ENCODE measurements at regions not wholly inside any gene's neighbourhood (a gene's known extent, or its start where the extent isn't known, plus 50 kb on each side); places are given as distances from the start of the nearest gene placed in this dataset.

GRCh38 chr13:38415233-38415632, 65.6 kb downstream of the UFM1 start:
- ATAC-seq (no peak), DNase-seq (ENCODE audit: low spot score) (no peak)
- Mint-ChIP-seq H3K27me3 (ENCODE audit: low read depth) (no peaks in the 10 kb centered on the region), H3K9me3 (peaks cover 7% of the 10 kb centered on the region), H3K4me1 (no peaks in the 10 kb centered on the region), H3K27ac (no peak overlapping the region), H3K4me3 (no peak overlapping the region), H3K36me3 (peaks cover 6% of the 10 kb centered on the region; the same call in 1 of the 2 replicates)
- ChIA-PET CTCF (no interaction called here), POLR2A (no interaction called here)
- TF ChIP-seq ZNF121 (CRISPR knock-in tag; IDR thresholded peaks at IDR 0.05) = no peak
- TF ChIP-seq SP1 (CRISPR knock-in tag; conservative IDR thresholded peaks at IDR 0.05) = no peak
- no peak for TF ChIP-seq ETV6 (CRISPR knock-in tag; IDR thresholded peaks at IDR 0.05)
- no peak for TF ChIP-seq NR3C1 (CRISPR knock-in tag; conservative IDR thresholded peaks at IDR 0.05; ENCODE audit: low read depth)
- TF ChIP-seq, protein P1, sequence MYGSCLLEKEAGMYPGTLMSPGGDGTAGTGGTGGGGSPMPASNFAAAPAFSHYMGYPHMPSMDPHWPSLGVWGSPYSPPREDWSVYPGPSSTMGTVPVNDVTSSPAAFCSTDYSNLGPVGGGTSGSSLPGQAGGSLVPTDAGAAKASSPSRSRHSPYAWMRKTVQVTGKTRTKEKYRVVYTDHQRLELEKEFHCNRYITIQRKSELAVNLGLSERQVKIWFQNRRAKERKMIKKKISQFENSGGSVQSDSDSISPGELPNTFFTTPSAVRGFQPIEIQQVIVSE (CRISPR knock-in tag; IDR thresholded peaks at IDR 0.05; ENCODE audit: borderline replicate concordance) = no peak
- no peak for TF ChIP-seq TEAD1 (CRISPR knock-in tag; IDR thresholded peaks at IDR 0.05)
- TF ChIP-seq, protein P2, sequence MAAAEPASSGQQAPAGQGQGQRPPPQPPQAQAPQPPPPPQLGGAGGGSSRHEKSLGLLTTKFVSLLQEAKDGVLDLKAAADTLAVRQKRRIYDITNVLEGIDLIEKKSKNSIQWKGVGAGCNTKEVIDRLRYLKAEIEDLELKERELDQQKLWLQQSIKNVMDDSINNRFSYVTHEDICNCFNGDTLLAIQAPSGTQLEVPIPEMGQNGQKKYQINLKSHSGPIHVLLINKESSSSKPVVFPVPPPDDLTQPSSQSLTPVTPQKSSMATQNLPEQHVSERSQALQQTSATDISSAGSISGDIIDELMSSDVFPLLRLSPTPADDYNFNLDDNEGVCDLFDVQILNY (CRISPR knock-in tag; IDR thresholded peaks at IDR 0.05) = no peak
- no peak for TF ChIP-seq ZBTB21 (CRISPR knock-in tag; IDR thresholded peaks at IDR 0.05; ENCODE audit: borderline replicate concordance)
- TF ChIP-seq STAT6 (CRISPR knock-in tag; conservative IDR thresholded peaks at IDR 0.05; ENCODE audit: low read depth) = no peak
- no peak for TF ChIP-seq SMAD3 (CRISPR knock-in tag; IDR thresholded peaks at IDR 0.05; ENCODE audit: borderline replicate concordance)
- TF ChIP-seq, protein P3, sequence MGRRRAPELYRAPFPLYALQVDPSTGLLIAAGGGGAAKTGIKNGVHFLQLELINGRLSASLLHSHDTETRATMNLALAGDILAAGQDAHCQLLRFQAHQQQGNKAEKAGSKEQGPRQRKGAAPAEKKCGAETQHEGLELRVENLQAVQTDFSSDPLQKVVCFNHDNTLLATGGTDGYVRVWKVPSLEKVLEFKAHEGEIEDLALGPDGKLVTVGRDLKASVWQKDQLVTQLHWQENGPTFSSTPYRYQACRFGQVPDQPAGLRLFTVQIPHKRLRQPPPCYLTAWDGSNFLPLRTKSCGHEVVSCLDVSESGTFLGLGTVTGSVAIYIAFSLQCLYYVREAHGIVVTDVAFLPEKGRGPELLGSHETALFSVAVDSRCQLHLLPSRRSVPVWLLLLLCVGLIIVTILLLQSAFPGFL (CRISPR knock-in tag; IDR thresholded peaks at IDR 0.05; ENCODE audit: borderline replicate concordance) = no peak
- no peak for TF ChIP-seq KAT7 (CRISPR knock-in tag; IDR thresholded peaks at IDR 0.05; ENCODE audit: borderline replicate concordance)
- no peak for TF ChIP-seq E2F1 (CRISPR knock-in tag; IDR thresholded peaks at IDR 0.05)
- no peak for TF ChIP-seq ZNF396 (CRISPR knock-in tag; IDR thresholded peaks at IDR 0.05; ENCODE audit: borderline replicate concordance)
- TF ChIP-seq GABPB1 (CRISPR knock-in tag; IDR thresholded peaks at IDR 0.05) = no peak

GRCh38 chr13:38417241-38417640, 67.6 kb downstream of the UFM1 start:
- H3K27me3 Mint-ChIP-seq (ENCODE audit: low read depth) = no peaks in the 10 kb centered on the region
- DNase-seq (ENCODE audit: low spot score) = no peak
- no peaks in the 10 kb centered on the region for H3K4me1 Mint-ChIP-seq
- H3K9me3 Mint-ChIP-seq = peaks cover 7% of the 10 kb centered on the region
- no peak overlapping the region for H3K4me3 Mint-ChIP-seq
- H3K36me3 Mint-ChIP-seq = peaks cover 6% of the 10 kb centered on the region; the same call in 1 of the 2 replicates
- no peak for ATAC-seq
- ChIA-PET POLR2A (no interaction called here), CTCF (no interaction called here)
- H3K27ac Mint-ChIP-seq = no peak overlapping the region
- TF ChIP-seq GRHL2 (CRISPR knock-in tag; IDR thresholded peaks at IDR 0.05; ENCODE audit: insufficient replicate concordance, severe bottlenecking) (no peak), FOXJ3 (CRISPR knock-in tag; IDR thresholded peaks at IDR 0.05; ENCODE audit: borderline replicate concordance) (no peak), ZNF425 (CRISPR knock-in tag; conservative IDR thresholded peaks at IDR 0.05) (no peak), TEAD1 (CRISPR knock-in tag; IDR thresholded peaks at IDR 0.05) (no peak), CBFB (CRISPR knock-in tag; IDR thresholded peaks at IDR 0.05; ENCODE audit: low read depth) (no peak), ARID4B (CRISPR knock-in tag; IDR thresholded peaks at IDR 0.05; ENCODE audit: borderline replicate concordance) (no peak)
- TF ChIP-seq, protein P4, sequence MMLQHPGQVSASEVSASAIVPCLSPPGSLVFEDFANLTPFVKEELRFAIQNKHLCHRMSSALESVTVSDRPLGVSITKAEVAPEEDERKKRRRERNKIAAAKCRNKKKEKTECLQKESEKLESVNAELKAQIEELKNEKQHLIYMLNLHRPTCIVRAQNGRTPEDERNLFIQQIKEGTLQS (CRISPR knock-in tag; conservative IDR thresholded peaks at IDR 0.05) = no peak
